GM20000 (cell line): ENCODE measurements at regions not wholly inside any gene's neighbourhood (a gene's known extent, or its start where the extent isn't known, plus 50 kb on each side); places are given as distances from the start of the nearest gene placed in this dataset.

Experiments used
- DNase-seq: peaks from one replicate; pipeline ENCODE4 v3.0.0; 2012; ENCODE audit warnings: low spot score
- TF ChIP-seq, protein P1 (sequence below): IDR thresholded peaks from 2 replicates; pipeline ENCODE4 v1.5.1; 2012; ENCODE audit warnings: mild to moderate bottlenecking, control low read depth; ENCODE audit errors: extremely low read depth, missing control alignments

- TF ChIP-seq, protein P1, sequence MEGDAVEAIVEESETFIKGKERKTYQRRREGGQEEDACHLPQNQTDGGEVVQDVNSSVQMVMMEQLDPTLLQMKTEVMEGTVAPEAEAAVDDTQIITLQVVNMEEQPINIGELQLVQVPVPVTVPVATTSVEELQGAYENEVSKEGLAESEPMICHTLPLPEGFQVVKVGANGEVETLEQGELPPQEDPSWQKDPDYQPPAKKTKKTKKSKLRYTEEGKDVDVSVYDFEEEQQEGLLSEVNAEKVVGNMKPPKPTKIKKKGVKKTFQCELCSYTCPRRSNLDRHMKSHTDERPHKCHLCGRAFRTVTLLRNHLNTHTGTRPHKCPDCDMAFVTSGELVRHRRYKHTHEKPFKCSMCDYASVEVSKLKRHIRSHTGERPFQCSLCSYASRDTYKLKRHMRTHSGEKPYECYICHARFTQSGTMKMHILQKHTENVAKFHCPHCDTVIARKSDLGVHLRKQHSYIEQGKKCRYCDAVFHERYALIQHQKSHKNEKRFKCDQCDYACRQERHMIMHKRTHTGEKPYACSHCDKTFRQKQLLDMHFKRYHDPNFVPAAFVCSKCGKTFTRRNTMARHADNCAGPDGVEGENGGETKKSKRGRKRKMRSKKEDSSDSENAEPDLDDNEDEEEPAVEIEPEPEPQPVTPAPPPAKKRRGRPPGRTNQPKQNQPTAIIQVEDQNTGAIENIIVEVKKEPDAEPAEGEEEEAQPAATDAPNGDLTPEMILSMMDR: no peak
- DNase-seq: no peak
Observed at GRCh38 chr13:109427695-109428094, 358.7 kb downstream of the IRS2 start.

DNA sequence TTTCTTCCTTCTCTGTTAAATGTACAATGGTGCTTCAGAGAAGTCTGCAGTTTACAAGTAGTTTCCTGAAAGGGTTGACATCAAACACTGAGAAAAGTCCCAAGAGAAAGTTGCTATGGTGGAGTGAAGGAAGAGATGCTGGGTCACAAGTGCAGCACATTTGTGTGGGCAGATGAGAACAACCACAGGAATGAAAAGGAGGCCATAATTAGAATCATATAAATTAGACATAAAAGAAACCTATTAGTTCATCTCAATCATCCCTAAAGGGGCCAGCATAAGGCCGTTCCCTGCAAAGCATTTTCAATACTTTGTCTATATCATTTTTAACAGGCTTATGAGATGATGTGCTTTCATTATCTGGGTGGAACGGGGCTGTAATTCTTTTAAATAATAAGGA lies 359.2 kb downstream of the IRS2 start:
- no peak for DNase-seq
- TF ChIP-seq, protein P1: no peak

- DNase-seq: no peak
- TF ChIP-seq, protein P1: no peak
Observed at GRCh38 chr13:109426690-109426990, 359.7 kb downstream of the IRS2 start.

DNA sequence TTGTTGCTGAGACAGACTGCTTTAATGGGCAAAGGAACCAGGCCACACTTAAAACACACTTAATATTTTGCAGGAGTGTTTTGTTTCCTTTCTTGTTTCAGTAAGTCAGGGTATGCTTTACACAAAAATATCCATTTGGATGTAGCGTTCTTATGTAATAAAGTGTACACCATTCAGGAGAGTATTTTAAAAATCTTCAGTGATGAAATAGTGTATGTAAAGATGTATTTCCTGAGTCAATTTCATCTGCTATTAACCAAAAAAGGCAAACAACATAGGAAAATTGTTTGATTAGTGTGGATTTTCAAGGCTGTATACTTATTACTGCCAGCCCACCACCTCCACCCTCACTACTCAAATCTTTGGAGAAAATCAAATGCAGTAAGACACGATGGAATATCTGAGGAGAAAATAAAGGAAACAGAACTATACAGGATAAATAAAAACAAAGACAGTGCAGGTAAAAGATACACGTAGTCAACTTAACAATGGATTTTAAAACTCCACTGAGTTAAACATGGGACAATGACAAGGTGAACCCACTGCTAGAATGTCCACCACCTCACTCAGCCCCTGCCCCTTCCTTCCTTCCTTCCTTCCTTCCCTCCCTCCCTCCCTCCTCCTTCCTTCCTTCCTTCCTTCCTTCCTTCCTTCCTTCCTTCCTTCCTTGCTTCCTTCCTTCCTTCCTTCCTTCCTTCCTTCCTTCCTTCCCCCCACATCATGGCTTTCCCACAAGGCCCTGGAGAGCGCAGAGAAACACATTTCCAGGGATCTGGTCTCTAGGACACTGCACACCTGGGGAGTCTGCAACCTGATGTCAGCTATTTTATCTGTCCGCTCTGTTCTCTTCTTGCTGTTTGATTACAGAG lies 360.3 kb downstream of the IRS2 start:
- DNase-seq: no peak
- TF ChIP-seq, protein P1: no peak

DNA sequence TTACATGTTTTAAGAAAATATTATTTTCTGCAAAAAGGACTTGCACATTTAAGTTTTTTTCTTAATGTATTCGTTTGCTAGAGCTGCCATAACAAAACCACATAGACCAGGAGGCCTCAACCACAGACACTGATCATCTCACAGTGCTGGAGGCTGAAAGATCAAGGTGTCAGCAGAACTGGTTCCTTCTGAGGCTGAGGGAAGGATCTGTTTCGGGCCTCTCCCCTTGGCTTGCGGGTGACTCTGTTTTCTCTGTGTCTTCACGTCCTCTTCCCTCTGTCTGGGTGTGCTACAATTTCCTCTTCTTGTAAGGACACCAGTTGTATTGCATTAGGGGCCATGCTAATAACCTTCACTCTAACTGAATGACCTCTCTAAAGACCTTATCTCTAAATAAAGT lies 364.2 kb downstream of the IRS2 start:
- DNase-seq: no peak
- TF ChIP-seq, protein P1: no peak

- no peak for DNase-seq
- TF ChIP-seq, protein P1: no peak
Observed at GRCh38 chr13:109419896-109420295, 366.5 kb downstream of the IRS2 start.

- DNase-seq: no peak
- TF ChIP-seq, protein P1: no peak
Observed at GRCh38 chr13:109418111-109418510, 368.3 kb downstream of the IRS2 start.
